Natural killer cell (primary cell): ENCODE measurements at regions not wholly inside any gene's neighbourhood (a gene's known extent, or its start where the extent isn't known, plus 50 kb on each side); places are given as distances from the start of the nearest gene placed in this dataset.
"Not testable (repeated sequence)": the region's sequence is repeated elsewhere in the genome, so short reads cannot be mapped to it uniquely, and the experiment has no call there.

Experiments
- ATAC-seq, 3 donors: fragments of 150-1000 bp in 2 of 3; fragments of 200-7000 bp in 1 of 3; cut with Tn5 transposase; 1 replicate in 1 of 3; 2 replicates in 2 of 3; pipeline ENCODE4 v1.10.0; 2021; ENCODE audit warnings: mild to moderate bottlenecking in 2 of 3, moderate library complexity in 2 of 3
- DNase-seq, 2 donors: peaks; one replicate each; pipeline versions ENCODE4 v3.0.0 to v3.0.0-alpha.2; 2013 to 2021; ENCODE audit warnings: mixed read lengths in 1 of 2
- H3K27ac ChIP-seq: one replicate; pipeline ENCODE4 v1.5.1; 2013; ENCODE audit warnings: mild to moderate bottlenecking, low read length
- H3K27me3 ChIP-seq: one replicate; pipeline ENCODE4 v1.6.1; 2013; ENCODE audit warnings: low read length; ENCODE audit not compliant: control insufficient read depth, insufficient read depth
- H3K36me3 ChIP-seq: one replicate; pipeline ENCODE4 v1.6.1; 2013; ENCODE audit warnings: low read length; ENCODE audit not compliant: control insufficient read depth, insufficient read depth
- H3K4me1 ChIP-seq: one replicate; pipeline ENCODE4 v1.6.1; 2013; ENCODE audit warnings: low read length; ENCODE audit not compliant: control insufficient read depth, insufficient read depth
- H3K4me3 ChIP-seq: one replicate; pipeline ENCODE4 v1.5.1; 2013; ENCODE audit warnings: low read length
- H3K9me3 ChIP-seq: one replicate; pipeline ENCODE4 v1.6.1; 2013; ENCODE audit warnings: low read length; ENCODE audit not compliant: control insufficient read depth, insufficient read depth
- H3K27ac Mint-ChIP-seq, 2 donors: one replicate each; pipeline ENCODE4 v1.8.0; 2022; ENCODE audit warnings: mild to moderate bottlenecking in 2 of 2, mixed read lengths in 2 of 2, moderate library complexity in 1 of 2
- H3K27me3 Mint-ChIP-seq, 2 donors: one replicate each; pipeline ENCODE4 v1.8.0; 2022; ENCODE audit warnings: low read depth in 2 of 2, mixed read lengths in 2 of 2
- H3K36me3 Mint-ChIP-seq: one replicate; pipeline ENCODE4 v1.8.0; 2022; ENCODE audit warnings: mixed read lengths
- H3K4me1 Mint-ChIP-seq, 2 donors: one replicate each; pipeline ENCODE4 v1.8.0; 2022; ENCODE audit warnings: mixed read lengths in 2 of 2
- H3K4me3 Mint-ChIP-seq: one replicate; pipeline ENCODE4 v1.8.0; 2022; ENCODE audit warnings: mild to moderate bottlenecking, moderate library complexity, mixed read lengths
- H3K9me3 Mint-ChIP-seq, 2 donors: one replicate each; pipeline ENCODE4 v1.8.0; 2022; ENCODE audit warnings: mixed read lengths in 2 of 2
- WGBS: methylation state at CpG from one replicate; pipeline ENCODE4 v1.1.7; 2013; ENCODE audit warnings: missing lambda C conversion rate; ENCODE audit not compliant: insufficient coverage; 5-methylcytosine and 5-hydroxymethylcytosine counted together
- intact Hi-C: fragments of 100-400 bp; cut with micrococcal nuclease; formaldehyde crosslinking; loops from one replicate; pipeline ENCODE4 v1.14.2; 2022

DNA sequence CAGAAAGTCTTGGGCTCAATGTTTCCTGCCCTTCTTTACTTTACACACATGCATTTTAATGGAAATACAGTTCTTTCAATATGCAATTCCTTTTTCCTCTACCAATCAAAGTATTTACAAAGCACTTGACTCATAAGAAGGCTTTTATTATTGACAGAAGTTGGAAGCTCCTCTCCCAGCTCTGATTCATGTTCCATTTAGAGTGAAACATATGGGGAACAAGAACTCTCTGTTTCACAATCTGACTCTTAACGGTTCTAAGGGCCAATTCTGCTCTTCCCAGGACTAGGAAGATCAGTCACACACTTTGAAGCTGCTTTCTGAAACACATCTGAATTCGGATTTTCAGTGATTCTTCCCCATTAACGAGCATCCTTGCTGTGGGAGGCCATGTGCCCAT lies 300.5 kb downstream of the ANAPC1 start:
- H3K36me3 Mint-ChIP-seq, H3K4me3 ChIP-seq, H3K4me1 Mint-ChIP-seq, H3K27ac ChIP-seq, H3K4me3 Mint-ChIP-seq, ATAC-seq, H3K27me3 Mint-ChIP-seq, H3K9me3 Mint-ChIP-seq, H3K27me3 ChIP-seq, H3K27ac Mint-ChIP-seq, H3K36me3 ChIP-seq, DNase-seq, intact Hi-C loops, H3K4me1 ChIP-seq, H3K9me3 ChIP-seq: not testable (repeated sequence)
- WGBS: no CpG with 5 or more reads among the region's 3 CpGs

GRCh38 chr2:111584540-111584939 lies 299.5 kb downstream of the ANAPC1 start:
- WGBS: no CpG with 5 or more reads among the region's 2 CpGs
- H3K27me3 ChIP-seq, H3K36me3 Mint-ChIP-seq: not testable (repeated sequence)

DNA sequence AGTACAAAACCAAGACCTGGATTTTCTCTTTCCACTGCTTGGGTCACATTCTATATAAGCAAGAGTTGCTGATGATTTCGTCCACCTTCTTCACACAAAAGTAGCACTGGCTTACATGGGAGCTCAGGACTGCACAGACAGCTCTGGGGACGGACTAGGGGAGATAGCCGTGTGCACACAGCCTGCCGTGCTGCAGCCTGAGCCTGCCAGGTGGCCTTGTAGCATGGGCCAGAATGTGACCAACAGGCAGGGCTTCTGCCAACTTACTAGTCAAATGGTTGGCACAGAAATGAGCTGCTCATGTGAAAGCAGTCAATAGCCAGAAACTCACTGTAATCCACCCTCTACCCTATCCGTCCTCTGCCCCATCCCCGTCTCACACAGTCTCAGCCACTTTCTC lies 299.0 kb downstream of the ANAPC1 start:
- H3K27ac ChIP-seq, H3K4me1 Mint-ChIP-seq, H3K9me3 Mint-ChIP-seq, H3K27ac Mint-ChIP-seq, H3K36me3 Mint-ChIP-seq, H3K4me3 Mint-ChIP-seq, H3K36me3 ChIP-seq, H3K4me1 ChIP-seq, H3K27me3 ChIP-seq, intact Hi-C loops, ATAC-seq, H3K27me3 Mint-ChIP-seq, H3K4me3 ChIP-seq, DNase-seq, H3K9me3 ChIP-seq: not testable (repeated sequence)
- WGBS: 82% methylated on average over 1 of the region's 6 CpGs

More at GRCh38 chr2:111584540-111584939, 299.5 kb downstream of the ANAPC1 start:
- H3K27ac ChIP-seq, ATAC-seq, H3K4me1 Mint-ChIP-seq, intact Hi-C loops, H3K27me3 Mint-ChIP-seq, DNase-seq, H3K9me3 ChIP-seq, H3K4me1 ChIP-seq, H3K4me3 ChIP-seq, H3K9me3 Mint-ChIP-seq, H3K36me3 ChIP-seq, H3K4me3 Mint-ChIP-seq, H3K27ac Mint-ChIP-seq: not testable (repeated sequence)

DNA sequence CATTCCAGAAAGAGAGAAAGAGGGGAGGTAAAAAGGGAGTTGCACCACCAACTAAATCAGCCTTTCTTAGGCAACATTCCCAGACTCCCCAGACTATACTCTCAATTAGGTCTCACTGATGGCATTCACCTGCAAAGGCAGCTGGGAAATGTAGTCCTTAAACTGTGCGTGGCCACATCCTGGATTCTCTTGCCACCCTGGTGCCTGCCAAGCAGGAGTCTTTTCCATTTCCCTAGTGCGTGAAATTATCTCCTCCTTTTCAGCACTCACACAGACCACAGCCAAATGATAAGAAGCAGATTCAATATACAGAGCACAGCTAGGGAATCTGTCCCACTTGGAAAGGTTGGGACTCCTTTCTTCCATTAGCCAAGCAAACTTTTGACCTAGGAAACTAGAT lies 298.0 kb downstream of the ANAPC1 start:
- H3K4me1 Mint-ChIP-seq, H3K27ac Mint-ChIP-seq, H3K27ac ChIP-seq, intact Hi-C loops, H3K36me3 ChIP-seq, H3K4me3 Mint-ChIP-seq, H3K4me3 ChIP-seq, H3K27me3 Mint-ChIP-seq, ATAC-seq, H3K27me3 ChIP-seq, H3K4me1 ChIP-seq, H3K9me3 ChIP-seq, H3K9me3 Mint-ChIP-seq, H3K36me3 Mint-ChIP-seq, DNase-seq: not testable (repeated sequence)
- WGBS: no CpG with 5 or more reads among the region's 2 CpGs

- H3K27me3 Mint-ChIP-seq, H3K4me1 Mint-ChIP-seq, H3K4me3 ChIP-seq, H3K36me3 ChIP-seq, H3K27me3 ChIP-seq, H3K27ac ChIP-seq, H3K36me3 Mint-ChIP-seq, H3K9me3 Mint-ChIP-seq, intact Hi-C loops, DNase-seq, ATAC-seq, H3K4me1 ChIP-seq, H3K4me3 Mint-ChIP-seq, H3K9me3 ChIP-seq, H3K27ac Mint-ChIP-seq: not testable (repeated sequence)
- 100% methylated on average over 1 of the region's 7 CpGs for WGBS
Measured at GRCh38 chr2:111595072-111595471, 288.9 kb downstream of the ANAPC1 start.

DNA sequence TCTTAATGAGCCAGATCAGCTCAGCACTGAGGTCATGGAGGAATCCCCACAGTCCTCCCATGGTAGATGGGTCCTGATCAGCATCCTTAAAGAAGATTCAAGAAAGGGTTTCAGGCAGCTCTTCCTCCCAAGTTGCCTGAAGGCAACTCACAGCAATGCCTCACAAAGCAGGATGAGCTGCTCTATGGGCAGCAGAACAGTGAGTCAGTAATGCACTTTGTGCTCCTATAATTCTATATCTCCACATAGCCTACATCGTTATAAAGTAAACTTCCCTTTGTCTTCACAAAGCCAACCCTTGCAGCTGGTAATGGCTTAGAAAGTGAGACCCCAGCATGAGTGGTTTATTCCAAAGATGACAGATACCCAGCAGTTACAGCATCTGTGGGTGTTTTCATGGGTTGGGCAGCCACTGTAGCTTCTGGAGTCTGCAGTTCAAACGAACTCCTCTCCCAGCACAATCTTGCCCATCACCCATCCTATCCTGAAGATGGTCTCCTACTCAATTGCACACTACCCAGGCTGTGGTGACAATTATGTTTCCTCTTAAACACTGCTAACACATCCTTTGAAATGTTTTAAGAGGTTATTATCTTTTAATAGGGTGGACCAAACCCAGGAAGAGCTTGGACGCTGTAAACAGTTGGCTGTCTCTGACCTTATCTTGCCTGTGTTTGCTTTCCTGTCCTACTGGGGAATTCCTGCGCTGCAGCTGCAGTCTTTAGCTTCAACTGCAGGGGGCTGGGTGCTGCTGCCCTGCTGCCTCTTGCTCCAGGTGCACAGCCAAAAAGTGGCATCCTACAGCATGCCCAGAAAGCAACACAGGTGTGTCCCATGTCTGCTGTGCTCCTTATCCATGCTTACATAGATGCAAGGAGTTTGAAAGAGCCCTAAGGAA lies 286.9 kb downstream of the ANAPC1 start:
- intact Hi-C loops, H3K4me3 ChIP-seq, H3K27ac ChIP-seq, H3K4me1 ChIP-seq, H3K27ac Mint-ChIP-seq, H3K9me3 Mint-ChIP-seq, H3K4me3 Mint-ChIP-seq, H3K9me3 ChIP-seq, H3K36me3 Mint-ChIP-seq, DNase-seq, H3K27me3 ChIP-seq, H3K4me1 Mint-ChIP-seq, H3K36me3 ChIP-seq, H3K27me3 Mint-ChIP-seq: not testable (repeated sequence)
- peak in 1 of 3 donors; percentile 47 for ATAC-seq
- WGBS: no CpG with 5 or more reads among the region's 4 CpGs

- H3K27me3 Mint-ChIP-seq: not testable (repeated sequence)
Measured at GRCh38 chr2:111598944-111599343, 285.0 kb downstream of the ANAPC1 start.

DNA sequence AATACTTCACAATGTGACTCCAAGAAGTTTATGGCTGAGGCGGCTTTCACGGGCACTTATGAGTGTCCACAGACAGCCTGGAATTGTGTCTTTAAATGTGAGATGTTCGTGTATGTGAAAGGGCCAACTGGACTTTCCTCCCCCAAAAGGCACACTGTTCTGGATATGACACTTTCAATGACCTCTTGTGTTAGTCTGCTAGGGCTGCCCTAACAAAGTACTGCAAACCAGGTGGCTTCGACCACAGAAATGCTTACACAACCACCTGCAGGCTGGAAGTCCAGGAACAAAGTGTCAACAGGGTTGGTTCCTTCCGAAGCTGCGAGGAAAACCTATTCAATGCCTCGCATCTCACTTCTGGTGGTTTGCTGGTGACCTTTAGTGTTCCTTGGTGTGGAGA lies 281.7 kb downstream of the ANAPC1 start:
- H3K4me3 Mint-ChIP-seq, H3K9me3 ChIP-seq, intact Hi-C loops, H3K27ac Mint-ChIP-seq, H3K27ac ChIP-seq, H3K36me3 Mint-ChIP-seq, H3K27me3 ChIP-seq, H3K4me1 ChIP-seq, H3K4me3 ChIP-seq, H3K27me3 Mint-ChIP-seq, H3K9me3 Mint-ChIP-seq, H3K36me3 ChIP-seq, ATAC-seq, H3K4me1 Mint-ChIP-seq, DNase-seq: not testable (repeated sequence)
- no CpG with 5 or more reads among the region's 7 CpGs for WGBS

More at GRCh38 chr2:111598944-111599343, 285.0 kb downstream of the ANAPC1 start:
- H3K27ac Mint-ChIP-seq, DNase-seq, H3K9me3 Mint-ChIP-seq, H3K4me3 Mint-ChIP-seq, H3K9me3 ChIP-seq, H3K36me3 Mint-ChIP-seq, H3K4me1 ChIP-seq, H3K4me1 Mint-ChIP-seq, H3K27ac ChIP-seq, intact Hi-C loops, H3K36me3 ChIP-seq, H3K4me3 ChIP-seq, ATAC-seq, H3K27me3 ChIP-seq: not testable (repeated sequence)
- no CpG with 5 or more reads among the region's 2 CpGs for whole genome bisulfite sequencing
